SK-N-SH (cell line): ENCODE measurements at regions not wholly inside any gene's neighbourhood (a gene's known extent, or its start where the extent isn't known, plus 50 kb on each side); places are given as distances from the start of the nearest gene placed in this dataset.
A peak's percentile ranks its signal among the peaks of the same experiment; 100 is the strongest.

ENCODE experiments used
- CTCF ChIA-PET: fragments of 300-600, 350-600 bp; formaldehyde crosslinking; extraction: SDS; loops from one replicate; lab custom pipeline; 2021; lab: Yijun Ruan, JAX
- POLR2A ChIA-PET: fragments of 350-600 bp; sonication (Branson Sonifier 250); formaldehyde crosslinking; extraction: SDS; loops from one replicate; lab custom pipeline; 2020; ENCODE audit warnings: antibody characterized with exemption, inconsistent platforms; lab: Yijun Ruan, JAX
- DNase-seq: peaks from one replicate; pipeline ENCODE4 v3.0.0; 2012
- H2AFZ ChIP-seq: fragments of 200-600 bp; sonication (generic); 2 replicates; pipeline ENCODE4 v1.8.1; 2016; ENCODE audit warnings: antibody characterized with exemption, mild to moderate bottlenecking, low read depth
- H3F3A ChIP-seq: fragments of 200-600 bp; sonication (generic); replicated peaks from 2 replicates; pipeline ENCODE3; 2016; ENCODE audit warnings: antibody characterized with exemption, mild to moderate bottlenecking; ENCODE audit not compliant: insufficient read depth
- H3K27ac ChIP-seq, 2 experiments: fragments of 200-500 bp in 1 of 2; fragments of 200-600 bp in 1 of 2; sonication (Bioruptor generic) in 1 of 2; sonication (generic), shearing (Covaris generic) in 1 of 2; 2 replicates each; pipeline versions ENCODE4 v1.5.1 to v1.6.1; 2014 to 2016; ENCODE audit warnings: low read depth in 2 of 2, inconsistent platforms in 1 of 2, low read length in 1 of 2, mild to moderate bottlenecking in 1 of 2, mixed read lengths in 1 of 2
- H3K27me3 ChIP-seq: fragments of 200-600 bp; sonication (generic), shearing (Covaris generic); 2 replicates; pipeline ENCODE4 v1.6.1; 2016; ENCODE audit warnings: mixed run types; ENCODE audit not compliant: insufficient read depth
- H3K36me3 ChIP-seq, 2 experiments: fragments of 200-500 bp in 1 of 2; fragments of 200-600 bp in 1 of 2; sonication (Bioruptor generic) in 1 of 2; sonication (generic) in 1 of 2; replicated peaks in 1 of 2; 2 replicates each; pipeline versions ENCODE3 to v1.5.1; 2014 to 2016; ENCODE audit warnings: low read length in 1 of 2, mild to moderate bottlenecking in 1 of 2; ENCODE audit not compliant: insufficient read depth in 2 of 2, control insufficient read depth in 1 of 2
- H3K4me1 ChIP-seq, 2 experiments: fragments of 200-500 bp in 1 of 2; fragments of 200-600 bp in 1 of 2; sonication (Bioruptor generic) in 1 of 2; sonication (generic), shearing (Covaris generic) in 1 of 2; 2 replicates each; pipeline versions ENCODE4 v1.5.1 to v1.6.1; 2014 to 2016; ENCODE audit warnings: low read depth in 1 of 2, low read length in 1 of 2, mixed run types in 1 of 2; ENCODE audit not compliant: insufficient read depth in 2 of 2, control insufficient read depth in 1 of 2
- H3K4me2 ChIP-seq: fragments of 200-600 bp; sonication (generic), shearing (Covaris generic); 2 replicates; pipeline ENCODE4 v1.6.1; 2017; ENCODE audit warnings: mixed run types
- H3K4me3 ChIP-seq, 2 experiments: fragments of 200-500 bp in 1 of 2; fragments of 200-600 bp in 1 of 2; sonication (Bioruptor generic) in 1 of 2; sonication (generic), shearing (Covaris generic) in 1 of 2; 2 replicates each; pipeline versions ENCODE4 v1.5.1 to v1.8.1; 2014 to 2016; ENCODE audit warnings: low read depth in 2 of 2, inconsistent platforms in 1 of 2, low read length in 1 of 2, mild to moderate bottlenecking in 1 of 2, mixed read lengths in 1 of 2, moderate library complexity in 1 of 2
- H3K79me2 ChIP-seq: fragments of 200-600 bp; sonication (generic); 2 replicates; pipeline ENCODE4 v1.8.1; 2017; ENCODE audit warnings: mild to moderate bottlenecking; ENCODE audit not compliant: insufficient read depth
- H3K9ac ChIP-seq: fragments of 200-600 bp; sonication (generic); 2 replicates; pipeline ENCODE4 v1.6.1; 2017; ENCODE audit warnings: mixed run types
- H3K9me2 ChIP-seq: fragments of 200-600 bp; sonication (generic); 2 replicates; pipeline ENCODE4 v1.6.1; 2017; ENCODE audit warnings: mixed run types
- H3K9me3 ChIP-seq: fragments of 200-600 bp; sonication (generic); 2 replicates; pipeline ENCODE4 v1.6.1; 2017; ENCODE audit warnings: mixed run types, mild to moderate bottlenecking, moderate library complexity
- H4K20me1 ChIP-seq: fragments of 200-600 bp; sonication (generic); 2 replicates; pipeline ENCODE4 v1.6.1; 2017; ENCODE audit warnings: mild to moderate bottlenecking, mixed run types; ENCODE audit not compliant: insufficient read depth
- FOXM1 ChIP-seq: IDR thresholded peaks from 2 replicates; pipeline ENCODE4 v1.4.0; 2012; ENCODE audit warnings: low read depth, mild to moderate bottlenecking
- GATA2 ChIP-seq: sonication (generic); formaldehyde crosslinking; IDR thresholded peaks from 2 replicates; pipeline ENCODE4 v1.5.0; 2020; ENCODE audit warnings: mild to moderate bottlenecking, missing genetic modification reagents
- JUND ChIP-seq: IDR thresholded peaks from 2 replicates; pipeline ENCODE4 v1.4.0; 2012
- MXI1 ChIP-seq: IDR thresholded peaks from 2 replicates; pipeline ENCODE4 v1.6.1; 2012; ENCODE audit warnings: mild to moderate bottlenecking, low read depth, low read length, improper control_type of control experiment
- NFIC ChIP-seq: IDR thresholded peaks from 2 replicates; pipeline ENCODE4 v1.4.0; 2012; ENCODE audit warnings: borderline replicate concordance
- NRF1 ChIP-seq: IDR thresholded peaks from 2 replicates; pipeline ENCODE4 v1.6.1; 2012; ENCODE audit warnings: low read depth, mild to moderate bottlenecking, low read length
- RAD21 ChIP-seq: IDR thresholded peaks from 2 replicates; pipeline ENCODE4 v1.6.1; 2012; ENCODE audit warnings: mild to moderate bottlenecking, low read length
- RCOR1 ChIP-seq: fragments of 150-350 bp; IDR thresholded peaks from 2 replicates; pipeline ENCODE4 v1.6.1; 2017; ENCODE audit warnings: antibody characterized with exemption, low read length
- RFX5 ChIP-seq: IDR thresholded peaks from 2 replicates; pipeline ENCODE4 v1.6.1; 2012; ENCODE audit warnings: mild to moderate bottlenecking, improper control_type of control experiment, low read length
- SIN3A ChIP-seq: IDR thresholded peaks from 2 replicates; pipeline ENCODE4 v1.6.1; 2012; ENCODE audit warnings: low read depth, mild to moderate bottlenecking, low read length, moderate library complexity, borderline replicate concordance
- SMC3 ChIP-seq: IDR thresholded peaks from 2 replicates; pipeline ENCODE4 v1.6.1; 2012; ENCODE audit warnings: low read depth, low read length, improper control_type of control experiment
- TCF12 ChIP-seq: IDR thresholded peaks from 2 replicates; pipeline ENCODE4 v1.4.0; 2012
- YY1 ChIP-seq: IDR thresholded peaks from 2 replicates; pipeline ENCODE4 v1.4.0; 2012; ENCODE audit warnings: low read depth, mild to moderate bottlenecking
- WGBS: methylation state at CpG from one replicate; pipeline ENCODE4 v1.1.6; 2017; ENCODE audit warnings: low lambda C conversion rate; 5-methylcytosine and 5-hydroxymethylcytosine counted together
- TF ChIP-seq, protein P1 (sequence below): fragments of 150-350 bp; IDR thresholded peaks from 2 replicates; pipeline ENCODE4 v1.6.1; 2016; ENCODE audit warnings: mild to moderate bottlenecking, low read depth, low read length
- TF ChIP-seq, protein P2 (sequence below): IDR thresholded peaks from 2 replicates; pipeline ENCODE4 v1.4.0; 2012; ENCODE audit warnings: low read depth, borderline replicate concordance

DNA sequence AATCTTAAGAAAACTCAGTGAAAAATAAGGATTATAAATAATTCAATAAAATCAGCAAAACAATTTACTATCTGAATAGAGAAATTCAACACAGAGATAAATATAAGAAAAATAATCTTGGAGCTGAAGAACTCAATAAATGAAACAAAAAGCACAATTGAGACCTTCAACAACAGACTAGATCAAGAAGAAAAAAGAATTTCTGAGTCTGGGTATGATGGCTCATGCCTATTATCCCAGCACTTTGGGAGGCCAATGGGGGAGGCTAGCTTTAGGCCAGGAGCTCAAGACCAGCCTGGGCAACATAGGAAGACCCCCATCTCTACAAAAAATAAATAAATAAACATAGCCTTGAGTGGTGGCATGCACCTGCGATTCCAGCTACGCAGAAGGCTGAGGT lies 1295.7 kb upstream of the NRXN1 start:
- Histone ChIP-seq H3K4me3 (no peak overlapping the region), H2AFZ (no peak overlapping the region), H3K79me2 (no peaks in the 10 kb centered on the region), H3K4me2 (no peak overlapping the region), H3K27me3 (no peaks in the 10 kb centered on the region), H4K20me1 (no peaks in the 10 kb centered on the region), H3K36me3 (no peaks in the 10 kb centered on the region), H3K27ac (no peak overlapping the region), H3K9ac (no peak overlapping the region), H3K9me3 (no peaks in the 10 kb centered on the region), H3K4me1 (no peaks in the 10 kb centered on the region), H3K9me2 (no peaks in the 10 kb centered on the region), H3F3A (no peaks in the 10 kb centered on the region)
- ChIA-PET CTCF (no interaction called here), POLR2A (no interaction called here)
- TF ChIP-seq NFIC: no peak
- TF ChIP-seq NRF1: no peak
- TF ChIP-seq RAD21: no peak
- no peak for TF ChIP-seq TCF12
- TF ChIP-seq SIN3A: no peak
- TF ChIP-seq SMC3: no peak
- no peak for TF ChIP-seq JUND
- TF ChIP-seq, protein P1, sequence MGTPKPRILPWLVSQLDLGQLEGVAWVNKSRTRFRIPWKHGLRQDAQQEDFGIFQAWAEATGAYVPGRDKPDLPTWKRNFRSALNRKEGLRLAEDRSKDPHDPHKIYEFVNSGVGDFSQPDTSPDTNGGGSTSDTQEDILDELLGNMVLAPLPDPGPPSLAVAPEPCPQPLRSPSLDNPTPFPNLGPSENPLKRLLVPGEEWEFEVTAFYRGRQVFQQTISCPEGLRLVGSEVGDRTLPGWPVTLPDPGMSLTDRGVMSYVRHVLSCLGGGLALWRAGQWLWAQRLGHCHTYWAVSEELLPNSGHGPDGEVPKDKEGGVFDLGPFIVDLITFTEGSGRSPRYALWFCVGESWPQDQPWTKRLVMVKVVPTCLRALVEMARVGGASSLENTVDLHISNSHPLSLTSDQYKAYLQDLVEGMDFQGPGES: no peak
- TF ChIP-seq GATA2 (CRISPR knock-in tag): no peak
- 55% methylated on average over 2 of the region's 2 CpGs for WGBS
- no peak for DNase-seq

DNA sequence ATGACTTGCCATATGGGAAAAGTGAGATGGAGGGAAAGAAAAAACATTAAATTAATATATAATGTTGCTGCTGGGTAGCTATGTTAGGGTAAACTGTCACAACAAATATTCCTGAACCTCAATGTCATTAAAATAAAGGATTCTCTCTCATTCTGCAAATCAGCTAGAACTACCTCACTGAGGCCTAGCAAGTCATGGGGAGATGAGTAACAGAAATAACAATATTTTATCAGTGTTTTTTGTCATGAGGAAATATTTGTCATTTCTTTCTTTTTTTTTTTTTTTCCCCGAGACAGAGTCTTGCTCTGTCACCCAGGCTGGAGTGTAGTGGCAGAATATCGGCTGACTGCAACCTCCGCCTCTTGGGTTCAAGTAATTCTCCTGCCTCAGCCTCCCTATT lies 1282.3 kb upstream of the NRXN1 start:
- no peaks in the 10 kb centered on the region for H3K9me2 ChIP-seq
- no peak overlapping the region for H3K4me2 ChIP-seq
- no peak overlapping the region for H3K4me3 ChIP-seq
- POLR2A ChIA-PET: no interaction called here
- H3K27ac ChIP-seq: no peak overlapping the region
- H4K20me1 ChIP-seq: no peaks in the 10 kb centered on the region
- H3K9ac ChIP-seq: no peak overlapping the region
- H3K36me3 ChIP-seq: no peaks in the 10 kb centered on the region
- WGBS: 24% methylated on average over 3 of the region's 3 CpGs
- CTCF ChIA-PET: no interaction called here
- no peak for DNase-seq
- no peaks in the 10 kb centered on the region for H3K27me3 ChIP-seq
- no peaks in the 10 kb centered on the region for H3K4me1 ChIP-seq
- TF ChIP-seq, protein P2, sequence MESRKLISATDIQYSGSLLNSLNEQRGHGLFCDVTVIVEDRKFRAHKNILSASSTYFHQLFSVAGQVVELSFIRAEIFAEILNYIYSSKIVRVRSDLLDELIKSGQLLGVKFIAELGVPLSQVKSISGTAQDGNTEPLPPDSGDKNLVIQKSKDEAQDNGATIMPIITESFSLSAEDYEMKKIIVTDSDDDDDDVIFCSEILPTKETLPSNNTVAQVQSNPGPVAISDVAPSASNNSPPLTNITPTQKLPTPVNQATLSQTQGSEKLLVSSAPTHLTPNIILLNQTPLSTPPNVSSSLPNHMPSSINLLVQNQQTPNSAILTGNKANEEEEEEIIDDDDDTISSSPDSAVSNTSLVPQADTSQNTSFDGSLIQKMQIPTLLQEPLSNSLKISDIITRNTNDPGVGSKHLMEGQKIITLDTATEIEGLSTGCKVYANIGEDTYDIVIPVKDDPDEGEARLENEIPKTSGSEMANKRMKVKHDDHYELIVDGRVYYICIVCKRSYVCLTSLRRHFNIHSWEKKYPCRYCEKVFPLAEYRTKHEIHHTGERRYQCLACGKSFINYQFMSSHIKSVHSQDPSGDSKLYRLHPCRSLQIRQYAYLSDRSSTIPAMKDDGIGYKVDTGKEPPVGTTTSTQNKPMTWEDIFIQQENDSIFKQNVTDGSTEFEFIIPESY: no peak
- TF ChIP-seq TCF12 (no peak), YY1 (no peak), RCOR1 (no peak), MXI1 (no peak), RFX5 (no peak), FOXM1 (no peak), JUND (no peak)
- no peaks in the 10 kb centered on the region for H3K9me3 ChIP-seq
- no peaks in the 10 kb centered on the region for H3F3A ChIP-seq
- no peaks in the 10 kb centered on the region for H3K79me2 ChIP-seq
- H2AFZ ChIP-seq: 0 out of 2 replicates have a peak overlapping the region, but pooled peaks have one; percentile 14
